Endothelial cell of umbilical vein (primary cell): ENCODE measurements at regions not wholly inside any gene's neighbourhood (a gene's known extent, or its start where the extent isn't known, plus 50 kb on each side); places are given as distances from the start of the nearest gene placed in this dataset.

Experiments used
- BruUV-seq: library from RNA; stranded (reverse); fragments of 400-500 nt; replicated peaks from 2 replicates; lab custom pipeline; 2021; lab: Mats Ljungman, UMichigan
- CTCF ChIA-PET: fragments of 300-600, 350-600 bp; sonication (Branson Sonifier 250); formaldehyde crosslinking; loops from one replicate; lab custom pipeline; 2021; ENCODE audit warnings: antibody characterized with exemption, inconsistent platforms; lab: Charles Lee
- POLR2A ChIA-PET: fragments of 300-600, 350-600 bp; sonication (Branson Sonifier 250); formaldehyde crosslinking; loops from one replicate; lab custom pipeline; 2021; ENCODE audit warnings: antibody characterized with exemption, inconsistent platforms; lab: Charles Lee
- DNase-seq: peaks from one replicate; pipeline ENCODE4 v3.0.0-alpha.2; 2011; ENCODE audit warnings: low read depth, low spot score
- FAIRE-seq: peaks from 2 replicates; lab custom pipeline; 2011; peaks lifted over from hg19 to GRCh38; lab: Jason Lieb, UNC
- H2AFZ ChIP-seq: 2 replicates; pipeline ENCODE4 v1.6.0; 2012; ENCODE audit warnings: low read depth, low read length, control low read depth, inconsistent platforms
- H3K27ac ChIP-seq: 2 replicates; pipeline ENCODE4 v1.5.1; 2011; ENCODE audit warnings: low read depth, mild to moderate bottlenecking, control low read depth, low read length, moderate library complexity; ENCODE audit not compliant: insufficient read depth
- H3K27me3 ChIP-seq, 2 experiments: 2 replicates each; pipeline versions ENCODE4 v1.6.0 to v1.6.1; 2011; ENCODE audit warnings: low read length in 2 of 2, mixed read lengths in 1 of 2; ENCODE audit not compliant: control insufficient read depth in 2 of 2, insufficient read depth in 2 of 2
- H3K36me3 ChIP-seq, 2 experiments: 2 replicates in 1 of 2; 3 replicates in 1 of 2; pipeline ENCODE4 v1.5.1; 2011; ENCODE audit warnings: low read length in 2 of 2, mild to moderate bottlenecking in 1 of 2, moderate library complexity in 1 of 2; ENCODE audit not compliant: control insufficient read depth in 2 of 2, insufficient read depth in 2 of 2; ENCODE audit errors: extremely low read depth in 1 of 2
- H3K4me1 ChIP-seq: 3 replicates; pipeline ENCODE4 v1.5.1; 2011; ENCODE audit warnings: mild to moderate bottlenecking, low read length; ENCODE audit not compliant: control insufficient read depth, insufficient read depth; ENCODE audit errors: extremely low read depth
- H3K4me2 ChIP-seq: 2 replicates; pipeline ENCODE4 v1.6.1; 2011; ENCODE audit warnings: low read length, control low read depth, mixed read lengths; ENCODE audit not compliant: insufficient read depth
- H3K4me3 ChIP-seq, 3 experiments: fragments of 200-600 bp in 1 of 3; sonication (generic), shearing (Covaris generic) in 1 of 3; replicated peaks in 1 of 3; 2 replicates each; pipeline ENCODE4 v1.5.1; 2011 to 2016; ENCODE audit warnings: control low read depth in 3 of 3, low read length in 3 of 3, mild to moderate bottlenecking in 2 of 3, inconsistent platforms in 1 of 3, low read depth in 1 of 3, moderate library complexity in 1 of 3; ENCODE audit not compliant: insufficient read depth in 1 of 3
- H3K79me2 ChIP-seq: 2 replicates; pipeline ENCODE4 v1.6.0; 2012; ENCODE audit warnings: low read length, inconsistent platforms; ENCODE audit not compliant: control insufficient read depth, insufficient read depth
- H3K9ac ChIP-seq: replicated peaks from 2 replicates; pipeline ENCODE3; 2011; ENCODE audit warnings: low read length, control low read depth; ENCODE audit not compliant: insufficient read depth; ENCODE audit errors: extremely low read depth
- H3K9me1 ChIP-seq: replicated peaks from 3 replicates; pipeline ENCODE4 v1.6.0; 2011; ENCODE audit warnings: mild to moderate bottlenecking, low read length; ENCODE audit not compliant: control insufficient read depth, insufficient read depth; ENCODE audit errors: extremely low read depth
- H3K9me3 ChIP-seq: replicated peaks from 2 replicates; pipeline ENCODE4 v1.5.1; 2012; ENCODE audit warnings: low read length, inconsistent platforms; ENCODE audit not compliant: control insufficient read depth, insufficient read depth
- H4K20me1 ChIP-seq: replicated peaks from 2 replicates; pipeline ENCODE3; 2011; ENCODE audit warnings: mild to moderate bottlenecking, low read length; ENCODE audit not compliant: control insufficient read depth, insufficient read depth; ENCODE audit errors: extremely low read depth
- CTCF ChIP-seq, 2 donors: IDR thresholded peaks; 1 replicate in 1 of 2; 2 replicates in 1 of 2; pipeline ENCODE4 v1.5.1; 2011; ENCODE audit warnings: low read length in 2 of 2, mild to moderate bottlenecking in 2 of 2, moderate library complexity in 2 of 2, control low read depth in 1 of 2, inconsistent platforms in 1 of 2, low read depth in 1 of 2; ENCODE audit not compliant: insufficient read depth in 1 of 2; ENCODE audit errors: extremely low read depth in 1 of 2
- GATA2 ChIP-seq: IDR thresholded peaks from 2 replicates; pipeline ENCODE4 v1.7.0; 2011; ENCODE audit warnings: low read depth, mild to moderate bottlenecking, moderate library complexity, mixed read lengths, low read length; ENCODE audit not compliant: insufficient read length, insufficient read depth
- JUN ChIP-seq: IDR thresholded peaks from 2 replicates; pipeline ENCODE4 v1.6.1; 2011; ENCODE audit warnings: borderline replicate concordance, low read depth; ENCODE audit not compliant: insufficient read length, insufficient read depth
- MAX ChIP-seq: IDR thresholded peaks from 2 replicates; pipeline ENCODE4 v1.6.1; 2011; ENCODE audit not compliant: insufficient read depth, insufficient read length
- MYC ChIP-seq: IDR thresholded peaks from one replicate; pipeline ENCODE4 v1.6.1; 2011; ENCODE audit warnings: mild to moderate bottlenecking, low read depth, low read length
- POLR2A ChIP-seq: IDR thresholded peaks from 2 replicates; pipeline ENCODE4 v1.6.1; 2012; ENCODE audit warnings: low read depth, mild to moderate bottlenecking, control low read depth, low read length
- POLR2AphosphoS5 ChIP-seq: IDR thresholded peaks from 2 replicates; pipeline ENCODE4 v1.6.1; 2012; ENCODE audit warnings: low read depth, mild to moderate bottlenecking, control low read depth, low read length, moderate library complexity; ENCODE audit not compliant: insufficient read depth
- dilution Hi-C: fragments of 300-500 bp; cut with MboI; formaldehyde crosslinking; loops from one replicate; pipeline ENCODE4 v1.15.0; 2019; ENCODE audit warnings: low sequenced_read_pairs; ENCODE audit not compliant: extremely low pct_ligation_motif_present
- intact Hi-C: fragments of 100-400 bp; cut with micrococcal nuclease; formaldehyde crosslinking; loops from one replicate; pipeline ENCODE4 v1.10.0; 2022

- H3K27ac ChIP-seq: no peak overlapping the region
- H3K4me2 ChIP-seq: no peak overlapping the region
- H3K9ac ChIP-seq: no peak overlapping the region
- H3K9me3 ChIP-seq: no peaks in the 10 kb centered on the region
- no peak for DNase-seq
- no peak overlapping the region for H3K4me3 ChIP-seq
- BruUV-seq: no TSS peak
- no peaks in the 10 kb centered on the region for H3K4me1 ChIP-seq
- H4K20me1 ChIP-seq: no peaks in the 10 kb centered on the region
- ChIA-PET CTCF (no interaction called here), POLR2A (no interaction called here)
- intact Hi-C loops (no loop called here), dilution Hi-C loops (no loop called here)
- no peaks in the 10 kb centered on the region for H3K27me3 ChIP-seq
- FAIRE-seq: no peak
- TF ChIP-seq JUN (no peak), MAX (no peak), CTCF (IDR thresholded peaks at IDR 0.05; ENCODE audit: extremely low read depth in 1 of 2, insufficient read depth in 1 of 2, low read depth in 1 of 2, low read length in 2 of 2) (no peak), MYC (no peak), GATA2 (no peak), POLR2A (no peak), POLR2AphosphoS5 (no peak)
- no peaks in the 10 kb centered on the region for H3K36me3 ChIP-seq
- H3K79me2 ChIP-seq: no peaks in the 10 kb centered on the region
- no peak overlapping the region for H2AFZ ChIP-seq
- H3K9me1 ChIP-seq: no peaks in the 10 kb centered on the region
Measured at GRCh38 chr7:89796481-89796880, 357.8 kb upstream of the STEAP1 start.
